ENCODE measurements at regions not wholly inside any gene's neighbourhood (a gene's known extent, or its start where the extent isn't known, plus 50 kb on each side); places are given as distances from the start of the nearest gene placed in this dataset.

DNA sequence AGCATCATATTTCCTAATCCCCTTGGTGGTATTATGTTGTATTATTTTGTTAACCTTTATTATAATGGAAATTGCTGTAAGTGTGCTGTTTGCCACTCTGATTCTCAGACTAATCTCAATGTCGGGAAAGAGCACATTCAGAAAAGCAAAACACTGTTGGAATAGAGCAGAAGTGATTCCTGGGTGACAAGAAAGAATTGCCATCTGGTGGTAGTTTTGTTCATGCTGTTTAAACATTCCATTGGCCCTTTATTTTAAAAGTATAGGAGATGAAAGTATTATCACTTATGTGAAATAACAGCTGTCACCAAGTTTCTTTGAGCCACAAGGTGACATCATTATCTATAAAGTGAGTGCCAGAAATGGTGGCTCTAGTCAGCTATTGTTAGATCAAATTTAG is 301.3 kb upstream of the SGCD start:
- Histone ChIP-seq H2AFZ (ENCODE audit: low read depth, low read length) (no peak overlapping the region), H3K4me1 (ENCODE audit: insufficient read depth, low read length) (no peaks in the 10 kb centered on the region), H3K9ac (ENCODE audit: low read length) (no peak overlapping the region), H3K36me3 (ENCODE audit: insufficient read depth, low read length) (no peaks in the 10 kb centered on the region), H3K27me3 (ENCODE audit: insufficient read depth, low read length) (no peaks in the 10 kb centered on the region), H3K4me3 (ENCODE audit: insufficient read depth, low read depth, low read length) (no peak overlapping the region), H3K9me3 (ENCODE audit: insufficient read depth, low read depth, low read length) (no peaks in the 10 kb centered on the region), H4K20me1 (ENCODE audit: insufficient read depth, low read length) (no peaks in the 10 kb centered on the region), H3K79me2 (ENCODE audit: insufficient read depth, low read length) (no peaks in the 10 kb centered on the region), H3K27ac (ENCODE audit: low read depth, low read length) (no peak overlapping the region), H3K4me2 (ENCODE audit: low read length) (no peak overlapping the region)
- no peak for FAIRE-seq
- TF ChIP-seq EZH2 (IDR thresholded peaks at IDR 0.05; ENCODE audit: insufficient read depth, low read length) = no peak
- TF ChIP-seq, protein P1, sequence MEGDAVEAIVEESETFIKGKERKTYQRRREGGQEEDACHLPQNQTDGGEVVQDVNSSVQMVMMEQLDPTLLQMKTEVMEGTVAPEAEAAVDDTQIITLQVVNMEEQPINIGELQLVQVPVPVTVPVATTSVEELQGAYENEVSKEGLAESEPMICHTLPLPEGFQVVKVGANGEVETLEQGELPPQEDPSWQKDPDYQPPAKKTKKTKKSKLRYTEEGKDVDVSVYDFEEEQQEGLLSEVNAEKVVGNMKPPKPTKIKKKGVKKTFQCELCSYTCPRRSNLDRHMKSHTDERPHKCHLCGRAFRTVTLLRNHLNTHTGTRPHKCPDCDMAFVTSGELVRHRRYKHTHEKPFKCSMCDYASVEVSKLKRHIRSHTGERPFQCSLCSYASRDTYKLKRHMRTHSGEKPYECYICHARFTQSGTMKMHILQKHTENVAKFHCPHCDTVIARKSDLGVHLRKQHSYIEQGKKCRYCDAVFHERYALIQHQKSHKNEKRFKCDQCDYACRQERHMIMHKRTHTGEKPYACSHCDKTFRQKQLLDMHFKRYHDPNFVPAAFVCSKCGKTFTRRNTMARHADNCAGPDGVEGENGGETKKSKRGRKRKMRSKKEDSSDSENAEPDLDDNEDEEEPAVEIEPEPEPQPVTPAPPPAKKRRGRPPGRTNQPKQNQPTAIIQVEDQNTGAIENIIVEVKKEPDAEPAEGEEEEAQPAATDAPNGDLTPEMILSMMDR (IDR thresholded peaks at IDR 0.05; ENCODE audit: insufficient read depth, low read depth, low read length) = no peak
- Mint-ChIP-seq H3K9me3 (ENCODE audit: unreplicated experiment) (peaks cover 2% of the 10 kb centered on the region), H3K4me3 (ENCODE audit: unreplicated experiment) (no peak overlapping the region), H3K4me1 (ENCODE audit: low read depth, unreplicated experiment) (no peaks in the 10 kb centered on the region), H3K27ac (ENCODE audit: unreplicated experiment) (no peak overlapping the region), H3K36me3 (ENCODE audit: low read depth, unreplicated experiment) (no peaks in the 10 kb centered on the region), H3K27me3 (ENCODE audit: low read depth, unreplicated experiment) (no peaks in the 10 kb centered on the region)
- no peak for DNase-seq (ENCODE audit: low read depth)

DNA sequence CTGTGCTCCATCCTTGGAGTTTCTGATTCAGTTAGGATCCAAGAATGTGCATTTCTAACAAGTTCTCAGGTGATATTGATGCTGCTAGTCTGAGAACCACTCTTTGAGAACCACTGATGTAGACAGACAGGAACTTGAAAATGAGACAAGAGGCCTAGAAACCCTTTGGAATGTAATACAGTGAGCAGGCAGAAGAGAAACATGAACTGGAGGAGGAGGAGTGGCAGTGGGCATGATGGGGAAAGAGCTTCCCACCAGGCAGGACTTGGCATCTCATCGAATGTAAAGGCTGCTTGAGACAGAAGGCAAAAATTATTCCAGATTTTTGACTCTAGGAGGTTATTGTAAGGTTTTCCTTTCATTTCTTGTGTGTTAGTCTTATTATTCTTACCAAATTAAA is 295.8 kb upstream of the SGCD start:
- Mint-ChIP-seq H3K27me3 (ENCODE audit: low read depth, unreplicated experiment) (no peaks in the 10 kb centered on the region), H3K9me3 (ENCODE audit: unreplicated experiment) (peaks cover 3% of the 10 kb centered on the region), H3K4me1 (ENCODE audit: low read depth, unreplicated experiment) (no peaks in the 10 kb centered on the region), H3K27ac (ENCODE audit: unreplicated experiment) (no peak overlapping the region), H3K36me3 (ENCODE audit: low read depth, unreplicated experiment) (no peaks in the 10 kb centered on the region), H3K4me3 (ENCODE audit: unreplicated experiment) (no peak overlapping the region)
- no peak for DNase-seq (ENCODE audit: low read depth)
- H4K20me1 ChIP-seq (ENCODE audit: insufficient read depth, low read length) = no peaks in the 10 kb centered on the region
- FAIRE-seq = no peak
- no peak for TF ChIP-seq EZH2 (IDR thresholded peaks at IDR 0.05; ENCODE audit: insufficient read depth, low read length)
- TF ChIP-seq, protein P1 (IDR thresholded peaks at IDR 0.05; ENCODE audit: insufficient read depth, low read depth, low read length) = no peak
- H3K27ac ChIP-seq (ENCODE audit: low read depth, low read length) = no peak overlapping the region
- H3K4me1 ChIP-seq (ENCODE audit: insufficient read depth, low read length) = no peaks in the 10 kb centered on the region
- no peak overlapping the region for H3K9ac ChIP-seq (ENCODE audit: low read length)
- no peak overlapping the region for H2AFZ ChIP-seq (ENCODE audit: low read depth, low read length)
- H3K9me3 ChIP-seq (ENCODE audit: insufficient read depth, low read depth, low read length) = no peaks in the 10 kb centered on the region
- no peak overlapping the region for H3K4me2 ChIP-seq (ENCODE audit: low read length)
- H3K4me3 ChIP-seq (ENCODE audit: insufficient read depth, low read depth, low read length) = no peak overlapping the region
- no peaks in the 10 kb centered on the region for H3K27me3 ChIP-seq (ENCODE audit: insufficient read depth, low read length)
- H3K36me3 ChIP-seq (ENCODE audit: insufficient read depth, low read length) = no peaks in the 10 kb centered on the region
- no peaks in the 10 kb centered on the region for H3K79me2 ChIP-seq (ENCODE audit: insufficient read depth, low read length)

DNA sequence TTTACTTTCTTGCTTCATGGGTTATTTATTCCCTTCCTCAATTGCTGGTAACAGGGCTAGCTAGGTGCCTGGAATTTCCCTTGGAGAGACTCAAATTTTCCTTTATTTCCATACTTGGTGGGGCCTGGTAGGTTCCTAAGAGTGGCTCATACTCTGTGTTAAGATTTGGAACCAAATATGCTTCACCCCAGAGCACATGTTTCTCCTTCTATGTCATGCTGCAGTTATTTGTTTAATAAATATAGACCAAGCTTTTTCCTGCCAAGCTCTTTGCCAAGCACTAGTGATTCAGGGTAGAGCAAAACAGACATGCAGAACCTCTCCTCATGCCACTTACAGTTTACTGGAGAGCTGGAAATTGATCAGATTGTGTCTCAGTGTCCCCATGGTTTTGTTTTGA is 290.3 kb upstream of the SGCD start:
- TF ChIP-seq EZH2 (IDR thresholded peaks at IDR 0.05; ENCODE audit: insufficient read depth, low read length) = no peak
- TF ChIP-seq, protein P1 (IDR thresholded peaks at IDR 0.05; ENCODE audit: insufficient read depth, low read depth, low read length) = no peak
- H3K9ac ChIP-seq (ENCODE audit: low read length) = no peak overlapping the region
- H3K79me2 ChIP-seq (ENCODE audit: insufficient read depth, low read length) = no peaks in the 10 kb centered on the region
- DNase-seq (ENCODE audit: low read depth) (peak; percentile 35), FAIRE-seq (no peak)
- H2AFZ ChIP-seq (ENCODE audit: low read depth, low read length) = no peak overlapping the region
- peaks cover 4% of the 10 kb centered on the region for H3K4me1 Mint-ChIP-seq (ENCODE audit: low read depth, unreplicated experiment)
- H3K4me3 Mint-ChIP-seq (ENCODE audit: unreplicated experiment) = no peak overlapping the region
- H3K9me3 Mint-ChIP-seq (ENCODE audit: unreplicated experiment) = peaks cover 1% of the 10 kb centered on the region
- no peak overlapping the region for H3K4me2 ChIP-seq (ENCODE audit: low read length)
- H3K4me3 ChIP-seq (ENCODE audit: insufficient read depth, low read depth, low read length) = no peak overlapping the region
- no peaks in the 10 kb centered on the region for H3K9me3 ChIP-seq (ENCODE audit: insufficient read depth, low read depth, low read length)
- H3K27me3 Mint-ChIP-seq (ENCODE audit: low read depth, unreplicated experiment) = no peaks in the 10 kb centered on the region
- no peaks in the 10 kb centered on the region for H3K36me3 ChIP-seq (ENCODE audit: insufficient read depth, low read length)
- H4K20me1 ChIP-seq (ENCODE audit: insufficient read depth, low read length) = no peaks in the 10 kb centered on the region
- H3K36me3 Mint-ChIP-seq (ENCODE audit: low read depth, unreplicated experiment) = no peaks in the 10 kb centered on the region
- no peak overlapping the region for H3K27ac Mint-ChIP-seq (ENCODE audit: unreplicated experiment)
- no peaks in the 10 kb centered on the region for H3K27me3 ChIP-seq (ENCODE audit: insufficient read depth, low read length)
- no peaks in the 10 kb centered on the region for H3K4me1 ChIP-seq (ENCODE audit: insufficient read depth, low read length)
- H3K27ac ChIP-seq (ENCODE audit: low read depth, low read length) = no peak overlapping the region

Measured in astrocyte (in vitro differentiated cells and primary cell).